ENCODE measurements at regions not wholly inside any gene's neighbourhood (a gene's known extent, or its start where the extent isn't known, plus 50 kb on each side); places are given as distances from the start of the nearest gene placed in this dataset.

- no peak for DNase-seq
Measured at GRCh38 chr15:70179309-70179892, 81.7 kb upstream of the TLE3 start.

DNA sequence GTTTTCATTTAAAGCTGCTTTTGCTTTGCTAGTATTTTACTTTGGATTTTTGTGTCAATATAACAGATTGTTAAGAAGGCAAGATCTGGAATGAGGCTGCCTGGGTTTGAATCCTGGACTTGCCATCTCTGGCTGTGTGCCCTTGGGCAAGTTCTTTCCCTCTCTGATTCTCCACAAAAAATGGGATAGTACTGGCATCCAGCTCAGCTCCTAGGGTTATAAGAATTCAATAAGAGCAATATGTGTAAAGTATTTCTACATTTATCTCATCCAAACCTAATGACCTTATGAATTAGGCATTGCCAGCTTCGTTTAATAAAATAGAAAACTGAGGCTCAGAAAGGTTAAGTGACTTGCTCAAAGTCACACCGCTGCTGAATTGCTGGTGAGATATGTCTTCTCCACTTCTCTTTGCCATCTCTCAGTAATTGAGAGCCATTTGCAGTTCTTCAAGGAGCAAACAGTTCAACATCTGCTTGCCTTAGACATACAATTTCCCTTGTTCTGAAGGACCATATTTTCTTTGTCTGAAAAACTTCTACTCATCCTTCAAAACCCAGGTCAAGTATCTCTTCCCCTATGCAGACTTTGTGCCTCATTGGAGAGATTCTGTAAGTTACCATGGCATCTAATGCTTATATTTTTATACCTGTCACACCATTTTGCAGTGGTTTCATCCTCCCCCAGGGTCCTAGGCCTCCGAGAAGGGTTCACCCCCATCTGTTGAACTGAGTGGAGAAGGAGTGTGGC is 80.8 kb upstream of the TLE3 start:
- DNase-seq = no peak

DNA sequence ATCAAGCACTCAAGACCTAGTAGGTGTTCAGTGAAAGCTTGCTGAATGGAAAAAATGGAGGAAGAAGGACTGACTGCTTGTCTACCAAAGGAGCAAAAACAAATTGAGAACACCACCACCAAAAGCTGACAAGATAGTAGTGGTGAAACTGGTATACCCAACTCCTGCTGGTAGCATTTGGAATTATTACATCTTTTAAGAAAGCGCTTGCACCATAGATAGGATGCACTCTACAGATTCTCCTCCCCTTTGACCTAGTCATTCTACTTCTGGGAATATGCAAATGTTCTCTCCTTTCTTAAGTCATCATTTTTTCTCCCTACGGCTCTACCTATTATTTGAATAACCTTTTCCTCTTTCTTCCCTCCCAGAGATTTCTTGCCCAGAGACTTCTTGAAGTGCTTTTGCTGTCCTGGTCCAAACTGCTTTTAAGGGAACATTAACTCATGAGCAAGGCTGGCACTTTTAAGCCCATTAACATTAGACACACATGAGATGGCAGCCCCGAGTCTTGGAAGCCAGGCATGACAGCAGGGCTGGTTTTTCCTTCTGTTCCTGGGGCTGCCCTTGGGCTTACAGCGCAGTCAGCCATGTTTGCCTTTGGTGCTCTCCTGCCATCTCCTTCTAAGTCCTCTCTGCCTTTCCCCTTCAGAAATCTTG is 75.0 kb upstream of the TLE3 start:
- no peak for DNase-seq

DNA sequence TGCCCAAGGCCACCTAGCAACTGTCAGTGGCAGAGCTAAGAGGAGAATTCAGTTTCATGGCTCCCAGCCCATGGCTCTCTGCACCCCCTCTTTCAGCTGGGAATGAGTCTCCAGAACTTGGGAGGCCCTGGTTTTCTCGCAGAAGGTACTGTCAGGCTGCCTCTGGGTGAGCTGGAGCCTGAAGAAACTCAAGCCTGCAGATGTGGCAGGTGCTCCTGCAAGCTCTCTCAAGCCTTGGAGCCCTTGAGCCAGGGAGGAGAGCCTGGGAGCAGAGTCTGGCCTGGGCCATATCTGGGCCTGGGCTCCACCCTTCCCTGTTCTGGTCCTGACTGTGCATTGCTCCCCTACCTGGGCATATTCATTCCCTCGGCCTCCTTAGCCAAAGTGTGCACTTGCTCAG is 74.4 kb upstream of the TLE3 start:
- DNase-seq = no peak

GRCh38 chr15:70171256-70171886 is 73.7 kb upstream of the TLE3 start:
- DNase-seq = no peak

- no peak for DNase-seq
Measured at GRCh38 chr15:70170096-70170699, 72.5 kb upstream of the TLE3 start.

DNA sequence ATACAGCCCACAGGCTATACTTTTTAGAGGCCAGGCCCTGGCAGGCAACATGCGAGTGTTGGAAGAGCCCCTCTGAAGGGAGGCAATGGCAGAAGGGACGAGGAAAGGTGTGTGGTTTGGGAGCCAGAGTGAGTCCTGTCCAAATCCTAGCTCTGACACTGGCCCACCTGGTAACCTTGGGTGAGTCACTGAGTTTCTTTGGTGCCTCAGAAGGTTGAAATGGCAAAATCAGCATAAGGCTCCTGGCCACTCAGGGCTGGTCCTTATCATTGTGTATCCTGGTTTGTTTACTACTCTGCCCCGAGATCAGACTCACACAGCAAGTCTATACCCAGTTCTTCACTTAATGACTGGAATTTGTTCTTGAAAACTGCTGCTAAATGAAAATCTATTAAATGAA is 71.4 kb upstream of the TLE3 start:
- DNase-seq = no peak

DNA sequence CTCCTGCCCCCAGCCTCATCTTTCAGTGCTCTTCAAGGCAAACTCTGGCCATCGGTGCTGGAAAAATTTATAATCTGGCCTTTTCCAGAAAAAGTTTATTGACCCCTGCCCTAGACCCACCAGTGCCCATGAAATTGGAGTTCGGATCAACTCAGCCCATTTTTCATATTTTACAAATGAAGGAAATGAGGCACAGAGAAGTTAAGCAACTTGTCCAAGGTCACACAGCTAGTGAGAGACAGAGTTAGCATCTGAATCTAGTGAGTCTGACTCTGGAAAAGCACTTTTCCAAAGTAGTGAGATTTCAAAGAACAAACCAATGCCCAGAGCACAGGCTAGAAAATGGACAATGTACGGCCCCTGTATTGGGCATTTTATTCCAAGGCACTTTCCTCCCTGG is 69.4 kb upstream of the TLE3 start:
- no peak for DNase-seq

GRCh38 chr15:70166506-70167087 is 68.9 kb upstream of the TLE3 start:
- no peak for DNase-seq

- peak; percentile 51 for DNase-seq
Measured at GRCh38 chr15:70165716-70166284, 68.1 kb upstream of the TLE3 start.

DNA sequence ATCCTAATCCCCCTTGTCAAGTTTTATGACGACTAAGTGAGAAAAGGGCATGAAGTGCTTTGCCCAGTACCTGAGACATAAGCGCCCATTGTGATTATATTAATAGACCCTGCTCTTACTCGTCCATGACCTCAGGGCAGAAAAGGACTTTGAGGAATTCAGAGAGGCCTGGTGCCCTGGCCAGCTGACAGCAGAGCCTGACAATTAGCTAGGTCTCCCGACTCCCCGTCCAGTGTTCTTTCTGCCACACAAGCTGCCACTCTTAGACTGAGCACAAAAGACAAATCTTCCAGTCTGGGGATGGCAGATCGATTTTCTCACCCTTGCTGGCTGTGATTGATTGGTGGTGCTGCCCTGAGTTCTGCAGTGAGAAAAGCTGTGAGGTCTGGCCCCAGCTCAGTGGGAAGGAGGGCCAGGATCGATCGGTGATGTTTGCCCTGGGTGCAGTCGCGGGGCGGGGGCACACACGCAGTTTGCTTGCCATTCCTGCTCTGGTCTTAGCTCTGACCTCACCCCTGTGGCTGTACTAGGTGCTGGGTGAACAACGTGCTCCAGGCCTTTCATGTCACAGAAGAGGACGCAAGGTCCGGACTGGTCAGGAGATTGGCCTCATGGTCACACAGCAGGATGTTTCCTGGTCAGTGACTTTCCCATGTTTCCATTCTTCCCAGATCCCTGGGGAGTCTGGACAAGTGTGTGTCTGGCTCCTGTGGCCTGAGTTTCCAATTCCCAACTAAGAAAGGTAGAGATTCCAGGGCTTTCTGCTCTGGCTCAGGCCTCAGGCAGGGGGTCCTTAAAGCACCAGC is 67.4 kb upstream of the TLE3 start:
- no peak for DNase-seq

DNA sequence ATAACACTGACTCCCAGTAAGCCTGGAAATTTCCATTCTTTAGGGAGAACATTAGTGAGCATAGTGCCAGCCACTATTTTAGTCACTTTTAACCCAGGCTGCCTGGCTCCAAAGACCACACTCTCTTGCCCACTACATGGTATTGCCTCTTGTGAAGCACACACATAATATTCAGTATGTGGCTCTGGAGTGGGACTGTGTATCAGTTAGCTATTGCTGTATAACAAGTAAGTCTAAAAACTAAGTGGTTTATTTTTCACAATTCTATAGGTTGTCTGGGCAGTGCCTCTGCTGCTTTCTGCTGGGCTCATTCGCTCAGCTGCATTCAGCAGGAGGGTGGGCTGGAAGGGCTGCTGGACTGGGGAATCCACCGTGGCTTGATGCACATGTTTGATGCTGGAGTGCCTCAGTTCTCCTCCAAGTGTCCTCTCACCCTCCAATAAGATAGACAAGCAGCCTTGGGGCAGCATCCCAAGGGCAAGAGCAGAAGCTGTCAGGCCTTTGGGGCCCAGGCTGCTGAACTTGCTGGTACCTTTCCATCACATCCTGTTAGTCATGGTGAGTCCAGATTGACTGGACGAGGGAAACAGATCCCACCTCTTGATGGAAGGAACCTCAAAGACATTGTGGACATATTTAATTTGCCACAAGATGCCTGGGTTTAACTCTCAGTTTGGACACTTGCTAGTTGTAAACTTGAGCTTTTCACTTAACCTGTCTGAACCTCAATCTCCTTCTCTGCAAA is 66.6 kb upstream of the TLE3 start:
- no peak for DNase-seq

DNA sequence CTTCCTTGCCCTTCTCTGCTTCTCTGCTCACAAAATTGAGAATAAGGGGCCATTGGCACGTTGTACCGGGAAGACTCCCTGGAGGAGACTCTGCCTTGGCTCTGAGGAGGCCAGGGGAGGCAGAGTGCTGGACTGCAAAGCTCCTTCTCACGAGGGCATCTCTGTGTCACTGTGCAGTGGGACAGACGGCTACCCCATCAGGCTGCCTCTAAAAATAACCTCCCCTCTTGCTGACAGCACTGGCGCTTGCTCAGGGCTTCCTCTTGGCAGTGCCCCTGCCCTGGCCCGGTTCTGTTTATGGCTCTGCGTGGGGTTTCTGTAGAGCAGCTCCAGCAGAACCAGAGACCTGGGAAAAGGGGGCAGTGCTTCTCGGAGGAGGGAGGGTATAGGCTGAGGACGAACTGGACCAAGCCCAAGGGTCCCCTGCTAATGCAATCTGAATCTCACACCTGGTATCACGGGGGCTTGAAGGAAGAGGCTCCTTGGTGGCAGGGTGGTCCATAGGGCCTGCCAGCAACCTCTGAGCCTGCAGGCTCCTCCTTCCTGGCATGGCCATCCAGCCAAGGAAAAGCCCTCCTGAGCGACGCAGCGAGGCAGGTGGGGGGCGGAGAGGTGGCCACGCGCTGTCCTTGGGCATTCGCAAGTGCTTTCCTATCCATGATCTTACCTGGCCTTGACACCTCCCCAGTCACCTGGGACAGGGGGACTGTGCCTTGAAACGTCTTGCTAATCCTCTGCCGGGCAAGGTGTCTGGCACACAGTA is 63.3 kb upstream of the TLE3 start:
- DNase-seq = no peak

DNA sequence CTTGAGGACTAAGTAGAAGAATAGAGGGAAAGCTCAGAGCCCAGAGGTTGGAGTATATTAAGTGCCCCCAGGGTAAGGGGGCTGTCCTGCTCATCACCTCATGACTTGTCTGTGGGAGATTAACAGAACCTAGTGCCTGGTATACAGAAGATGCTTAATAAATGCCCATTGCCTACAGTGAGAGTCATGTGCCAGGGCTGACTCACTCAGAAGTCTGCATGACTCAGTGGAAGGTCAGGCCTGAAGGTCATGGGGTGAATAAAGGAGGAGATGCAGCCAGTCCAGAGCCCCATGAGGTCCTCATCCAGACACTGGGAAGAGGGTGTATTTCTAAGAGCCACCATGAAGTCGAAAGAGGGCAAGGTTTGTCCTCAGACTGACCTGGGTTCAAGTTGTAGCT is 62.5 kb upstream of the TLE3 start:
- DNase-seq = no peak

GRCh38 chr15:70159713-70160009 is 61.9 kb upstream of the TLE3 start:
- no peak for DNase-seq

GRCh38 chr15:70159001-70159712 is 61.4 kb upstream of the TLE3 start:
- no peak for DNase-seq

- DNase-seq = no peak
Measured at GRCh38 chr15:70158309-70159000, 60.7 kb upstream of the TLE3 start.

GRCh38 chr15:70156671-70157271 is 59.1 kb upstream of the TLE3 start:
- no peak for DNase-seq

All from right kidney (tissue), 1 donor.